GM19351 (cell line): ENCODE measurements at regions not wholly inside any gene's neighbourhood (a gene's known extent, or its start where the extent isn't known, plus 50 kb on each side); places are given as distances from the start of the nearest gene placed in this dataset.
"Not testable (repeated sequence)": the region's sequence is repeated elsewhere in the genome, so short reads cannot be mapped to it uniquely, and the experiment has no call there.

Source experiments
- ATAC-seq: cut with Tn5 transposase; IDR thresholded peaks from one replicate; pipeline ENCODE4 v1.9.1; 2021; ENCODE audit warnings: mild to moderate bottlenecking, moderate library complexity; ENCODE audit not compliant: unreplicated experiment

DNA sequence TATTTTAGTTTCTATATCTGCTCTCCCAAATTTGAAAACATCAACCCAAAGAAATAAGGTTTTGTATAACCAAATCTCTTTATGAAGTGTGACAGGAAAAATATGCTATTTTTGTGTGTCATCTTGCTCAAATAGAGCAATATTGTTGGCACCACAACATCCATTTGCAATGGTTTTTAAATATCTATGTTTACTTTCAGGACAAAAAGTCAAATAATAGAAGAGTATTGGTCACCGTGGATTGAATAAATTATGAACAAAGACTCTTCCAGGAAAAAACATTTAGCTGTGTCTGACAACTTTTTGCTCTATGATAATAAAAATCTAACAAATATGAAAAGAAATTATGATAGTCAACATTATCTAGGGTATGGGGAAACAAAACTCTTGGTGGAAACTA lies 439.2 kb downstream of the BTG1 start:
- ATAC-seq, result no peak

DNA sequence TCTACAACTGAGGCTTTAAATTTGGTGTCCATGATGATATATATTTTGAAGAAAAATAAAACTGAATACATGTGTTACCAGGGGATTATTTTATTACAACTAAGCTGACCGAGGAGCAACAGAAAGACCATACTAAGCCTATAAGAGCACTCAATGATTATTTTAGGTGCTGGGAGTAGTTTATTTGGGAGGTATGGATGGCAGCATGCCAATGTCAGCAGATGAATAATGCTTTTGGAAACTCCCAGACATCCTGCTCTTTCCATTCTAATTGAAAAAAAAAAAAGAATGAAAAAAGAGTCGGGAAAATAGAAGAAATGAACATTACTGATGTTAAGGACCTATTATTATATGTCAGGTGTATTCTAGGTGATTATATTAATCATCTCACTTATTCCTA lies 441.2 kb downstream of the BTG1 start:
- ATAC-seq, result no peak

DNA sequence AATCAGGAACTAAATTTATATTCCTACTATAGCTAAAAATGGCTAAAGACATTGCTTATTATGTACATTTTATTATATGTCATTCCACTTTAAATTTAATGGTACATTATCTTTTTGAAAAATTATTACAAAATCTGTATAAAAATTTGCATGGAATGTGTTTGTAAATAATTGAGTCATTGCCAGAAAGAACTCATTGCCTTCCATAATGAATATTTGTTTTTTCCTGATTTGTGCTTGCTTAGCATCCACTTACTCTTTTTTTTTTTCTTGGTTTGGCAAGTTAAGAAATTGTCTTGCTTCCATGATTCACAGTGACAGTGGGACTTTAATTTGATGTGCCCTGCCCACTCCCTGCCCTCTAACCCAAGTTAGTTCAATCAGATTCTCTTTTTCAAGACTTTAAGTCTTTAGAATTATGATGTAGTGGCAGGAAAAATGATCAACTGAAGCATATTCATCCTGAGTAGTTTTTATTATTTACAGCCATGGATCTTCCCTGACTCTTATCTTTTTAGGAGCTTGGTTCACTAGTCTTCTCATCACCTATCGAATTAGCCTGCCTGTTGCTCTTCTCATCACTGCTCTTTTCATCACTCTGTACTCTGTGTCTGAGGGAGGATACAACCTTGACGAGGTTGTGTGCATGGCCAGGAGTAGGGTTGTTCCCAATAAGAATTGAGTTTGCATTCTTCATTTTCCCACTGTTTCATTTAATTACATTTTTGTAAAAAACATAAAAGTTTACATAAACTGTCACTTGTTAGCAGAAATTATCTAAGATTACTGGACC lies 442.0 kb downstream of the BTG1 start:
- ATAC-seq, result no peak

DNA sequence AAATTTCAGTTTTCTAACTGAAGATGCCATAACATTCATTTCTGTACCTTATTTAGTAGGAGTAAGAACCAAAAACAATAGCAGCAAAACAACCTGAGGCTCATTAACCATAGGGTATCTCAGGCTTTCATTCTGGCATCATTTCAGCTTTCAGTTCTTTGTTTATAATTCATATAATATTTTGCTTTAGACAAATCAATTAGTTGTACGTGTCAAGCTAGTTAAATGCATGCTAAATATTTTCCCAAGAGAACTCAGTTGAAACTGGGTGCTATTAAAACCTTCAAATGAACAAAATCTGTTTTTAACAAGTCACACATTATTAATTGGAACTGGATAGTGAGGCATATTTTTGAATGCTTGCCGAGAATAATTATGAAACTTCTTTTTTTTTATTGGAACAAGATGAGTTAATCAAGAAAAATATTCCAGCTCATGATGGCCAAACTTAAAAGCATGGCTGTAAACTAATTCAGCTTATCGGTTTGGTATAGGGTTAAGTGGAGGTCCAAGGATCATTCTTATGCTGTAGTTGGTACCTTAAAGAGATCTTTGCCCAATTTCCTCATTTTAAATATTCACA lies 442.7 kb downstream of the BTG1 start:
- no peak for ATAC-seq

DNA sequence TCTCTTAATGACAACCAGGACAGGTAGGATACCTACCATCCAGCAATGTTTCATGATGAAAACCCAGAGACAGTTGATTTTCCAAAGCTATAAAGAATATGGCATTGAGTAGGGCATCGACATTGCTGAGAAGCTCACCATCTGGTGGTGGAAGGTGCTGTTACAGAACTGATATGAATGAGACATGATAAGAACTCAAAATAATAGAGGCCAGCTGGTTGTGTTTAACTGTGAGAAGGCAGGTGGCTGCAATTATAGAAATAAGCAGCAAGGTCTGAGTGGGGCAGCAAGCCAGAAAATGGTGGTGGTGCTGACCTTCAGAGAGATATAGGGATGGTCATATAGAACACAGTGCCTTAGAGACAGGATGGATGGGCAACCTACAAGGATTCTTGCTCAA lies 449.7 kb downstream of the BTG1 start:
- ATAC-seq, result no peak

DNA sequence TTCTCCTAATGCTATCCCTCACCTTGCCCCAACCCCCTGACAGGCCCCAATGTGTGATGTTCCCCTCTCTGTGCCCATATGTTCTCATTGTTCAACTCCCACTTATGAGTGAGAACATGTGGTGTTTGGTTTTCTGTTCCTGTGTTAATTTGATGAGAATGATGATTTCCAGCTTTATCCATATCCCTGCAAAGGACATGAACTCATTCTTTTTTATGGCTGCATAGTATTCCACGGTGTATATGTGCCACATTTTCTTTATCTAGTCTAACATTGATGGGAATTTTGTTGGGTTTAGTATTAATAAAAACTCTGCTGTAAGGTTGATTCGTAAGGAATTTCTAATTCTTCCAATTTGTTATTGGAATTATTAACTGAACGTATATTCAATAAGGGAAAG lies 450.2 kb downstream of the BTG1 start:
- ATAC-seq, result not testable (repeated sequence)

DNA sequence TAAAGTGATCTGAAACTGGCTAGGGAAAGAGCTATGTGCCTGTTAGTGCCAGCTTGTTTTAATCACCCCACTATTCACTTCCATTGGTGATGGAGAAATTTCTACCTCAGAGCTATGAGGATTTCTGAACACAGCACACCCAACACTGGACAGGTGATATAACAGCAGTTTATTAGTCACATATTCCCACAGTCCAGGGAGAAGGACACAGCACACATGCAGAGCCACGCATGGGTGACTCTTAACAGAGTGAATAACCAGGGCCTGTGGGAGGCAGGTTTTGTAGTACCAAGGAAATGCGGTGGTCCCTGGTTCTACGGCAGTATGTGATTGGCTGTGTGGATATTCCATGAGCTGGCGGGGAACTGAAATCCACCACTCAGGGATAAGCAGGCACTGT lies 455.1 kb downstream of the BTG1 start:
- ATAC-seq, result no peak

DNA sequence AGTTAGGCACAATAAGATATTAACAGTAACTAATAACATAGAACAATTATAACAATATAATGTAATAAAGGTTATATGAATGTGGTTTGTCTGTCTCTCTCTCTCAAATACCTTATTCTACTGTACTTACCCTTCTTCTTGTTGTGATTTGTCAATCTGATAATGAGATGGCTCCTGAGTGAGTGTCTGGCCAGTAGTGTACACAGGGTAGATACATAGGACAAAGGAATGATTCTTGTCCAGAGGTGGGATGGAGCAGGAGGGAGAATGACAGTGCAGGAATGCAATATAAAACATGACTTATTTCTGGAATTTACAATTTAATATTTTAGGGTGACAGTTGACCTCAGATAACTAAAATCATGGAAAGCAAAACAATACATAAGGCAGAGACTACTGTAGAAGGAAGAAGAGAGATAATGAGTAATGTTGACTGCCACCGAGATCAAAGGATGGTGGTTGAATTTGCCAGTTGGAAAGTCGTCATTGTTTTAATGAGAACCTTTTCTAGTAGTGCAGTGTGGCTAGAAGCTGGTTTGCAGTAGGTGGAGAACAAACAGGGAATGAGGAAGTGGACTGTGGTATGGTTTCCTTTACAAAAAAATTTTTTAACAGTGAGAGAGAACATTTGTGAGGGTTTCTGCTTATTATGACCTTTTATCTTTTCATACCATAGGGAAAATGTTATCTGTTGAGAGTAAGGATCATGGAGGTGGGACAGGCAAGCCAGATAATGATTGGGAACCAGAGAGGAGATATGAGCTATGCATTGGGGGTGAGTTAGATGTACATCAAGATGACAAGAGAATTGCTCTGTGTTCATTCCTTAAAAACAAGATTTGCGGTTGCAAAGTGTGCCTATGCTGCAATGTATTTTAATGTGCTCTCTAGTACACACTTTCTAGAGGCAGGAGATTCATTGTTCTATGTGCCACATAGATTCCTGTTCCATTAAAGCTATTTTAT lies 458.3 kb downstream of the BTG1 start:
- ATAC-seq, result peak; percentile 74

DNA sequence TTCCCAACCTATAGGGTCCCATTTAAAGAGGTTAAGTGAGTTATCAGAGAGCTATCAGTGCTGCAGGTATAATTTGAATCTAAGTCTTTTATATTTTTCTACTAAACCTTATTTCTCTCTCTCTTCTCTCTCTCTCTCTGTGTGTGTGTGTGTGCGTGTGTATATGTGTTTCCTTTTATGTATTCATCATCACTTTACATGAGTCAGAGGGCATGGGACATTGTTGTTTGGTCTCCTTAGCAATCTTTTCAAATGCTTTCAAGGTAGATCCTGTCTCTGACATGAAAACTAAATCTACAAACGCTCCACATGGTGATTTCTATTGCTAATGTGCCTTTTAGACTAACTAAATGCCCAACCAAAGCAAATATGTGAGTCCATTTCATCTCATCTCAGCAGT lies 459.7 kb downstream of the BTG1 start:
- ATAC-seq, result no peak

DNA sequence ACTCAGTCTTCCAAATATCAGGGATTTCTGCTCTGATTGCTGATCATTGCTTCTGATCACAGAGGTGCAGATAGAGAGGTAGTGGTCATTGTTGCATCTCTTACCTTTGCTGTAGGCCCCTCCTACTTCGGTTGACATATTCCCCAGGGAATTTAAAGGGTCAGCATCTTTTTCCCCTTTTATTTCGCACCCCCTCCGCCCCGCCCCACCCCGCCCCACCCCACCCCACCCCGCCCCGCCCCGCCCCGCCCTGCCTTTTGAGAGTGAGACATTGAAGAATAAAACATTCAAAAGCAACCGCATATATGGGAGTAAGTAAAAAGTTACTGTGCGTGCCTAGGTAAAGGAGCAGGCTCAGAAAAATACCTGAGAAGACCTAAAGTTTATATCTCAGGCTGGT lies 463.9 kb downstream of the BTG1 start:
- no peak for ATAC-seq

DNA sequence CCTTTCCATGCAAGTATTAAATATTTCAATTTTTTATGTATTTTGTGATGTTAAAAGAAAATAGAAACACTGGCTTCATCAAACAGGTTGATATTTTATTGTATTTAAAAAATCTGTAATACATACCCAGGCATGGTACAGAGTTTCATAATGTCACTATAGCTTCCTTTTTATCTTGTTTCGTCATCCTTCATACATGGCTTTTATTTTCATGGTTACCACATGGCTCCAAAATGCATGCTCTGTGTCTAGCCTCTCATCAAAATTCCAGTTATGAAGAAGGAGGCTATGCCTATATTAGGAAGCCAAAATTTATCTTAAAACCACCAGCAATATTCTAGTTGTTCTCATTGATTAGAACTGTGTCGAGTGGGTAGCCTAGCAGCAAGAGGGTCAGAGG lies 464.8 kb downstream of the BTG1 start:
- no peak for ATAC-seq

DNA sequence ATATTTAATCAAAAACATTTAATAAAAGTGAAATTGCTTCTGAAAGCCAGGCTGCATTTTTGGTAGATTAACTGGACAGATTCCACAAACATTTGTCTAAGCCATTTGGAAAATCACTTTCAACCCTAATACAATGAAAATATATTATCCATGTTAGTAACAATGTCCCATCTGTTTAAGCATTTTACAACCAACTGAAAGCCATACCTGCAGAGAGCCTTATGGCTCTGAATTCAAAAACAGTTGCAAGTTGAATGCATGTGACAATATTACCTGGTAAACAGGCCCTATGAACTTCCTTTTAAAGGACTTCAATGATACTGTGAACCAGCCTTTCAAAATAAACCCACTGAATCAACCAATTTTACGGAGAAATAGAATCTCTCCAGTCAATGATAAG lies 468.1 kb downstream of the BTG1 start:
- ATAC-seq, result no peak

DNA sequence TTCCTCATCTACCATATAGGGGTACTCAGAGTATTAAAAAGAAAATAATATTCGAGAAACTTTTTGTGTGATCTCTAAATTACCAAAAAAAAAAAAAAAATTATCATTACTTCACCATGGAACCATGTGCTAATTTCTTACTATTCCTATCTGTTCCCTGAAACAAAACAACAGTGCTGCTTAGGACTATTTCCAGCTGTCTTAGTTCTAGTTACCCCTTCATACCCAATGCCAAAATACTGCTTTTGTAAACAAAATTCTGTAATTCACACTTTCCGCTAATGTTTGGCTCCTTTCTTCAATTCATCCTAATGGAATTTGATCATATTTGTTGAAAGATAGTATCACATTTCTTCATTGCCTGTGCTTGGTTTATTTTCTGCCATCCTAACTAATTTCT lies 470.2 kb downstream of the BTG1 start:
- ATAC-seq, result no peak

DNA sequence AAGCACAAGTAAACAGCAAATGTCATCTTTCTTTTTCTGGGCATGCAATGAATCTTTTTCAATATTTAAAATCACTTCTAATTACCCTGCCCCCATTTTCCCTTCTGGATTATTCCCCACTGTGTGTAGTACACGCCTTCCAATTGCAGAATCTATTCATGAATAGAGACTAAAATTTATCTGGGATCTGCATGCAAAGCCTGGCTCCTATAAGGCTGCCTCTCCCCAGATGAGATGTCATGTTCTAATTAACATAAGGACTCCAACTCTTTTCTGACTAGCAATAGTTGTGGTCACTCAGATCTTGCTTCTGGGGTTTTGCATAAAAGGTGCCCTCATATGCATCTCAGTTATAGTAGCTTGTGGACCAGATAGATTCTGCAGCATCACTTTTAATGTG lies 473.5 kb downstream of the BTG1 start:
- ATAC-seq, result no peak

DNA sequence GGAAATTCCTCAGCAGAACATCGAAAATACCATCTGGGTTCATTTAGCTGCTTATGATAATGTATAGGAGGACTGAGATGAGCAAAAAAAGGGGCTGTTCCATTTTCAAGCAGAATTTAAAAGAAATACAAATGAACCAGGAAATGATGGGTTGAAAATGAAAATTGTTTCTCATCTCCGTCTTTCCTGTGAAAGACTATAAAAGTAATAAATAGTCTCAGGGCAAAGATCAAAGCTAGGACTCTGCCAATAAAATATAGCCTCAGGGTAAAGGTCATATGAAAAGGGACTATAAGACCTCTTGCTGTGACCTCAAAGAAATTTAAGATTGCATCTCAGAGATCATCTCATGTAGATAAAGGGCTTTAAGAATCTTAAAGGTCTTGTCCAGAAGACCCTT lies 478.0 kb downstream of the BTG1 start:
- ATAC-seq, result no peak

DNA sequence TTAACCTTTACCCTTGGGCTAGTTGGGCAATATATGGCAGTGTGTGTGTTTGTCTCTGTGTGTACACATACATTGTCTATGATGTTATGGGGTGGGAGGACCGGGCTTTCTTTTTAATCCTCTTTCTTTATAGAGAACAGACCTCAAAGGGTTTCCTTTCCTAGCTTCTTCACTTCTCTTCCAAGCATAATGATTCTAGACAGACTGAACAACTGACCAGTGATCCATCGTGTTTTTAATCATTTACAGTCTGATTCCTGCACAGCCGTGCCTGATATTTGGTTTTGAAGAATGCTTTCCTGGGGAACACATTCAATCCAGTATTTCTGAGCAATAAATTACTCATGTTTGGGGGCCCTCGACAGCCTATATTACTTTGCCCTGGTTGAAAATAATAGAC lies 481.1 kb upstream of the DCN start:
- no peak for ATAC-seq

DNA sequence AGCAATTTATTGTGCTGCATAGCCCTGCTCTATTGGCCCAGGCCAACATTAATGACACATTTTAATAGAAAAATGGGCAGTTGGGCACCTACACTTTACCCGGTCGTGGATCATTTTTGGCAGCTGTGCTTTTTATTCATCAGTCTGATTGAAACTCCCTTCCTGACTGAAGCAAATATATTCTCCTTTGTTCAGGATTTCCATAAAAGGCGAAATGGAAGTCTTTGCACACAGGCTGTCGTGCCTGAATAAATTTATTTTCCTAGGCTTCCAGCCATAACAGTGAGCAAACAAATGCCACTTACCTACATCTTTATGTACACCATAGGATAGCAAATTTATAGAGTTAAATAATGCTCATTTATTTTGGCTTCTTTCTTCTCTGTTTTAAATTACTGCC lies 480.7 kb upstream of the DCN start:
- ATAC-seq, result no peak

DNA sequence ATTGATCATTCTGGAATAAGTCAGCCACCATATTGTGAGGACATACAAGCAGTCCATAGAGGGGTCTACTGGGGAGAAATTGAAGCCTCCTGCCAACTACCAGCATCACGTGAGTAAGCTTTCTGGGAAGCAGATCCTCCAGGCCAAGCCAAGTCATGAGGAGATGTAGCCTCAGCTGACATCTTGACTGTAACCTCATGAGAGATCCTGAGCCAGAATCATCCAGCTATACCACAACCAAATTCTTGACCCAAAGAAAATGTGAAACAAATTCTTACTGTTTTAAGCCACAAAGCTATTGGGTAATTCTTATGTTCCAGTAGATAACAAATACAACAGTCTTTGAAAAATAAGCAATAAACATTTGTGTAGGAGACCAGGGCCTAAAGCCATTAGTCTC lies 479.4 kb upstream of the DCN start:
- no peak for ATAC-seq

DNA sequence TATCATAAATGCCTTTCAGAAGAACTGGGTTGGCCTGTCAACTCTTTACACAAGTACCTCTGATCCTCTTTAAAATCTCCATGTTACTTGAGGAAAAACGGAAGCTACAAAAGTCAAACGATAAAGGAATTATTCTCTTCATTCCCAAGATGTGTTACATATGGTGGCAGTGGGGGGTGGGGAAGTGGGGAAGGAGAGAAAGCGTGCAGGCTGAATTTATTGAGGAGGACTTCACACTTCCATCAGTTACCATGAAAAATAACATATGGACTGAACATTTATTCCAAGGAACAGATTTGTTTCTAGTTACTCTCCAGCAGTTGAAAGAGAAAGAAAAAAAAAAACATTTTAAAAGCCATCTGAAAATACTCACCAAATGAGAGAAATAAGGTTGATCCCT lies 474.4 kb upstream of the DCN start:
- ATAC-seq, result no peak

DNA sequence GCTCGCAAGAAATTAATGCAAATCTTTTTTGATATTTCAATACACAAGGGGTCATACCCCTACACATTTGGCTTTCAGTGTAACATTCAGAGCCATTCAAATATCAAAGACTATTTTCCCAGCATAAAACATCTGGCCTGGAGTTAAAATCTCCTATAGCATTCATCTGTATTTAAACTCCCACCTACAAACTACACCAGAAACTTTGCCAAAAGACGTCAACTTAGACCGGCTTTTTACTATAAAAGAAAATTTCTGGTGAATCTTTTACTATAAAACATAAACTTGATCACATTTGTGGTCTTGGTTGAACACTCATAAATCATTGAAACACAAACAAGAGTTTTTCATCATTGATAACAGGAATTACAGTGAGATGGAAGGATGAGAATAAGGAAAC lies 473.3 kb upstream of the DCN start:
- ATAC-seq, result no peak

DNA sequence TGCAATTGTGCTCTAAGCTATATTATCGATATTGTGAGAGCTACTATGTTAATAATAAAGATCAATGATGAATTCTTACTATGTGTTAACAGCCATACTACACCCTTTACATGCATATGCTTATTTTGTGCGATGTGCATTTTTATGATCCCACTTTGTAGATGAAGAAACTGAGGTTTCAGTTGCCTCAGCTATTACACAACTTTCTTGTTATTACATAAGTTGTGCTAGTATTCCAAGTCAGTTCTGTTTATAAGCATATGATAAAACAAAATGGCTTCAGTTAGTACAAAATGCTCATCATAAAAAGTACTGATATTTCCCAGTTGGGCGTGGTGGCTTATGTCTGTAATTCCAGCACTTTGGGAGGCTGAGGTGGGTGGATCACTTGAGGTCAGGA lies 471.5 kb upstream of the DCN start:
- no peak for ATAC-seq

DNA sequence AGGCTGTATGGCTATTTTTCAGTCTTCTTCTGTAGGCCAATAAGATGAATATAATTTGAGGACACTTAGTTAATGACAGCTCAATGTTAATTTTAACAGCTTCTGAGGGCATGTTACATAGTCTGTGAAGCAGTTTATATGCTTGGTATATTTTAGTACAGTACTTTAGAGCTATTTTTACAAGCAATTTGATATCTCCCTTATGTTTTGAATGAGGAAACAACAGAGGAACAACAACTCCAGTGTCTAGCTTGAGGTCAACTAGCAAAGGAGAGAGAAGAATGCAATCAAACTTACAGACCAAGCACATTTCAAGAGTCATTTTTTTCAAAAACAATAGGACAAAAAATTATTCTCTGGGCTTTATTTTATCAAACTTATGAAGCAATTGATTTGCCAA lies 469.1 kb upstream of the DCN start:
- no peak for ATAC-seq
